BE2C (cell line): ENCODE measurements at regions not wholly inside any gene's neighbourhood (a gene's known extent, or its start where the extent isn't known, plus 50 kb on each side); places are given as distances from the start of the nearest gene placed in this dataset.
"Not testable (repeated sequence)": the region's sequence is repeated elsewhere in the genome, so short reads cannot be mapped to it uniquely, and the experiment has no call there.

Experiments
- DNase-seq: peaks from one replicate; pipeline ENCODE4 v3.0.0-alpha.2; 2020
- H3K27me3 ChIP-seq: fragments of 250-450 bp; sonication (Bioruptor Pico); 2 replicates; pipeline ENCODE4 v1.5.1; 2020; ENCODE audit warnings: mild to moderate bottlenecking
- H3K36me3 ChIP-seq: fragments of 250-450 bp; sonication (Bioruptor Pico); 2 replicates; pipeline ENCODE4 v1.5.1; 2020; ENCODE audit warnings: mild to moderate bottlenecking
- H3K4me1 ChIP-seq: fragments of 250-450 bp; sonication (Bioruptor Pico); 2 replicates; pipeline ENCODE4 v1.5.1; 2020
- H3K4me3 ChIP-seq: 2 replicates; pipeline ENCODE4 v1.5.1; 2011; ENCODE audit warnings: low read depth, low read length
- H3K9me3 ChIP-seq: fragments of 250-450 bp; sonication (Bioruptor Pico); 2 replicates; pipeline ENCODE4 v1.5.1; 2020

DNA sequence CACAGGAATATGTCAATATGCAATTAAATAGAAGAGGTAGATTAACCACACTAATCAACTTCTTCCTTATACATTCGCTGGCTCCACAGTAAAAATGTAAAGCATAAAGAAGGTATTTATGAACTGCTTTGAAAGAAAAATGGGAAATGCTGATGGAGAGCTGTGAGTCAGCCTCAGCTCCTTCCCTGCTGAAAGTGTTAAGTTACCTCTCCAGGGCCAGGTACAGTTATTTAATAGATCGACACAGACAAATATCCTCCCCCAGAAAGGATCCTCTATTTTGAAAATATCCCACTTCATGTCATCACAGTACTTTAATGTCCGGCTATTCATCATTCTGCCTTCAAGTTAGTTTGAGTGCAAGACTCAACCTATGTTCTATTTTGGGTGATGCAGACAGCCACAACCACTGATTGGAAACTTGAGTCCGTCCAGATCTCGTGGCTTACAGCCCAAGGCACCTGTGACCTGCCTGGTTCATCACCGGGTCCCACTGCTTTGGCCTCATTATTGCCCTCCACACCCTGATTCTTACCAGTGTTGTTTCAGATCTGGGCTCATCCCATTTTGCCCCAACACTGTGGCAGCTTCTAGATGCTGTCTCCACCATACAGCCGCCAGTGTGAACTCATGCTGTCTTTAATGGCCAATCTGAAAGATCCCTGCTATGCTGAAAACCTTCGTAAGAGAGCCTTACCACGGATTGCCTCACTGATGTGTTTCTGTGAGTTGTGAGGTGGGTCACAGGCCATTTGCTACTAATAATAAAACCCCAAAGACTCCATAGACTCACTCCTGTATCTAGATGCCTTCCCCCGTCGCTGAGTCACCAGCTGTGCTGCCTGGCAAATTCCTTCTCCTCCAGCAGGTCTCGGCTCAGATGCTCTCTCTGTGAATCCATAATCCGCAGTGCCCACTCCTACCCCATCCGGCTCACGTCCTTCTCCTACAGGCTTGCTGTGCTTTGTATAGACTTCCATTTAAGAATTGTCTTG is 56.2 kb upstream of the DDAH1 start:
- H3K4me3 ChIP-seq, H3K4me1 ChIP-seq, H3K9me3 ChIP-seq, H3K36me3 ChIP-seq, H3K27me3 ChIP-seq, DNase-seq: not testable (repeated sequence)

DNA sequence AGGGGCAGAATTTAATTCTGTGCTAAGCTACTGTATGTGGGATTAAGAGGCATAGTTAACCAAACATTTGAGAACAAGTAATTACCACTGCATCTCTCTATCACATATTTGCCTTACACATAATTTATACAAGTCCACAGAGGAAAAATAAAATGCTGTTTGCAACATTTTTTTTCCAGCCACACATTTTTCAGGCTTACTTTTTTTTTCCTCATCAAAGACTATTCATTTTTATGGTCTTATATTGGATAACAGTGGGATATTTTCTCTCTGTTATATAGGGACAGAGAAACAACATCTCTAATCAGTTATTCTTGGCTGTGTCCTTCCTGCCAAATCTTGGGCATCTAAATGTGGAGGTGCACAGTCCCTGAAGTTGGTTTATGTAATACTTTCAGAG is 57.5 kb upstream of the DDAH1 start:
- H3K9me3 ChIP-seq, H3K27me3 ChIP-seq, DNase-seq, H3K4me3 ChIP-seq, H3K36me3 ChIP-seq, H3K4me1 ChIP-seq: not testable (repeated sequence)

DNA sequence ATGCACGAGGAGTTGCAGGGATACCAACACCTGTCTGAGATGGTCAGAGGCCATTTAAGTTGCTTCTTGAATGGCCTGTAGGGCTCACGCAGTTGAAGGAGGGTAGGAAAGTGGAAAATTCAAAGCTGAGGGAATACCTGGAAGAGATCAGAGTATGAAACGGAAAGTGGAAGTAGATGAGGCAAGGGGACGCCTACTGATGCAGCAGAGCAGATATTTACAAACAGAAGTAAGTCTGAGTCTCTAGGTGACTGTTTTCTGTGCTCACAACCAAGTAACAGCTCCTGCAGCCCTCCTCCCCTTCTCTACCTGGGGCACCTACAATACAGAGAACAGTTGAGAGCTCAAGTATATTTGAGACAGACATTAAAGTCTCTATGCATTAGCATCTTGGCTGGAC is 57.5 kb upstream of the CCN1 start:
- not testable (repeated sequence) for H3K27me3 ChIP-seq, H3K9me3 ChIP-seq, H3K36me3 ChIP-seq, H3K4me3 ChIP-seq, H3K4me1 ChIP-seq, DNase-seq

DNA sequence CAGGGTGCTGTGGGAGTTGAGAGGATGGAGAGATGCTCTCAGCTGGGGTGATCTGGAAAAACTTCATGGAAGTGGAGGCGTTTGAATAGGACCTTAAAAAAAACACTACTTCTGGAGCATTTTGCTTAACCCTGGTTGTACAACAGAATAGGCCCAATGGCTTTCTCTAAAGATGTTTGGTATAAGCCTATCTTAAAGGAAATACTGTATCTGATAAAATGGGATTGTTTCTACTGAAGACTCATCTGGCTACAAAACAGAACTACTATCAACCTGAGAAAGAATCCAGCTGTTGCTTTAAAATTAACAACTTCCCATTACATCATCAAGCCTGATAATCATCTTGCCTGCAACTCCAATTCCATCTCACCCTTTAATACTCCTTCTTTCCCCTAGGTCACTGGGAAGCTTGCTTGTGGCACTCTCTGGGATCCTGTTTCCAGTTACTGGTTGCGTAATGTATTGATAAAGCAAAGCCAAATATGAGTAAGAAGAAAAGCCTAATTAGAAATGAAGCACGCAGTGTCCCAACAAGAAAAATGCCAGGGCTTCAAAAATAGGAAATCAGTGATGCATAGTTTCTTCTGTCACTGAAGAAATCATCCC is 56.2 kb upstream of the CCN1 start:
- not testable (repeated sequence) for H3K4me3 ChIP-seq, DNase-seq, H3K9me3 ChIP-seq, H3K27me3 ChIP-seq, H3K4me1 ChIP-seq, H3K36me3 ChIP-seq

DNA sequence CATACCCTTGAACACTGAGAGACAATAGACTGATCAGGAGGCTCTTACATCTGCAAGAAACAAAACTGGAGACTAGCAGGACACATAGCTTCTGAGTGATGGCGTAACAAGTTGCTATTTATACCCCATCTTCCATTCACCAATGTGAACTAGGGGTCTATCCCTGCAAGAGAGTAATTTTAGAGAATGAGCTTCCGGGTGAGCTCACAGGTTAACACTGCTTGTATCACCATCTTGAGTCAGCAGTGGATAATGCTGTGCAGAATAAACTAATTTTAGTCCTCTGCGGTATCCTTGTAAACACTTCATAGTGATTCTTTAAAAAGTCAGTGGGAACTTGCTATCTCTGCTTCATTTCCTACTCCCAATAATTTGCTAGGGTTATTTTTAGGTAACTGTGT is 55.0 kb upstream of the CCN1 start:
- DNase-seq, H3K9me3 ChIP-seq, H3K4me3 ChIP-seq, H3K4me1 ChIP-seq, H3K27me3 ChIP-seq, H3K36me3 ChIP-seq: not testable (repeated sequence)

DNA sequence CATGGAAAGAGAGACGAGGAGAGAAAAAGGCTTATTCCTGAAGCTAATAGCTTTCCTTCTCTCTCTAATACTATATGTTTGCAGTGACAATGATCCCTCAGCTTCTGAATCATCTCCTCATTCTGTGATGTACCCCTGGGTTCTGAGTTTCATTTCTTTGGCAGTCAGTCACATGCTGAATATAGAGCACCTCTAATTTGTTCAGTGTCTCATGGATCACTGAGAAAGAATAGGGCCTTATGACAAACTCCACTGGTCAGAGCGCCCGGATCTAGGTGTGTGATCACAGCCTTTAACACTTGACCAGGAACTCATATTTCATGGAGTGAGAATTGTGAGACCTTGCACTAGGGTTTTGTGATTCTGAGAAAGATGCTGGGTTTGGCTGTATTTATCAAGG is 54.3 kb upstream of the CCN1 start:
- H3K9me3 ChIP-seq, H3K27me3 ChIP-seq, DNase-seq, H3K36me3 ChIP-seq, H3K4me3 ChIP-seq, H3K4me1 ChIP-seq: not testable (repeated sequence)

DNA sequence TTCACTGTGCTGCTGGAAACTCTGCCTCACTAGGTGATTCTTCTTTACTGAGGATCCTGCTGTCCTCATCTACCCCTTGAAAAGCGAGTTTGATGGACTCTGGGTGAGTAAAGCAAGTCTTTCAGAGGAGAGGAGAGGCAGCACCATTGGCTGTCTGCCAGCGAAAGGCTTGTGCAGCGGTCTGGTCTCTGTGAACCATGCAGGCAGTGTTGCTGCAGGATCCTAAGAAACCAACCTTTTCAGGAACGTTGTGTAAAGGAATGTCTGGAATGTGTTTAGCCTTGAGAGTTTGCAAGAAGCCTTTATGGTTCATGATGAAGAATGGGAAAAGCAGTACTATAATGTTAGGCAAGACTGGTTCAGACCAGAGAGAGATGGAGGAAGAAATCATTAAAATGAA is 53.4 kb upstream of the CCN1 start:
- peak; percentile 57 for DNase-seq
- H3K27me3 ChIP-seq, H3K4me3 ChIP-seq, H3K4me1 ChIP-seq, H3K9me3 ChIP-seq, H3K36me3 ChIP-seq: not testable (repeated sequence)
